SU-DHL-6 (cell line): ENCODE measurements at regions not wholly inside any gene's neighbourhood (a gene's known extent, or its start where the extent isn't known, plus 50 kb on each side); places are given as distances from the start of the nearest gene placed in this dataset.

ENCODE experiments used
- CTCF ChIP-seq: fragments of 200-600 bp; sonication (generic); IDR thresholded peaks from one replicate; pipeline ENCODE4 v1.5.1; 2017; ENCODE audit warnings: antibody characterized with exemption, mild to moderate bottlenecking, low read length, moderate library complexity; ENCODE audit not compliant: insufficient read depth, poor library complexity, severe bottlenecking
- EZH2phosphoT487 ChIP-seq: fragments of 200-600 bp; sonication (generic), shearing (Covaris generic); conservative IDR thresholded peaks from 2 replicates; pipeline ENCODE4 v1.6.1; 2018; ENCODE audit warnings: mild to moderate bottlenecking, antibody characterized with exemption, low read length, moderate library complexity, mixed read lengths

GRCh38 chr19:31140717-31141116 is 208.5 kb downstream of the TSHZ3 start:
- no peak for TF ChIP-seq CTCF
- no peak for TF ChIP-seq EZH2phosphoT487
